Right renal cortex interstitium (tissue), 3 donors: ENCODE measurements at regions not wholly inside any gene's neighbourhood (a gene's known extent, or its start where the extent isn't known, plus 50 kb on each side); places are given as distances from the start of the nearest gene placed in this dataset.
A peak's percentile ranks its signal among the peaks of the same experiment; 100 is the strongest.
"Not testable (repeated sequence)": the region's sequence is repeated elsewhere in the genome, so short reads cannot be mapped to it uniquely, and the experiment has no call there.

ENCODE experiments used
- DNase-seq, 3 donors: peaks; one replicate each; pipeline ENCODE4 v3.0.0-alpha.2; 2013; ENCODE audit warnings: low read depth in 3 of 3, low spot score in 2 of 3

DNA sequence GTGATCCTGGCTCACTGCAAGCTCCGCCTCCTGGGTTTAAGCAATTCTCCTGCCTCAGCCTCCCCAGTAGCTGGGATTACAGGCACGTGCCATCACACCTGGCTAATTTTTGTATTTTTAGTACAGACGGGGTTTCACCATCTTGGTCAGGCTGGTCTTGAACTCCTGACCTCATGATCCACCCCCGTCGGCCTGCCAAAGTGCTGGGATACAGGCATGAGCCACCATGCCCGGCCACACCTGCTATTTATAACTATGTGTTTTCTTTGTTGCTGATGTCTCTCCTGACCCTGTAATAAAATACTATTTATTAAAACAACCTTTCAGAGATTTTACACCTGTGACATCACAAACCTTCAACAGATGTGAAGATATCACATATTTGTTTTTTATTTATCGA, 736.5 kb upstream of the PCDH15 start:
- DNase-seq, result not testable (repeated sequence)

DNA sequence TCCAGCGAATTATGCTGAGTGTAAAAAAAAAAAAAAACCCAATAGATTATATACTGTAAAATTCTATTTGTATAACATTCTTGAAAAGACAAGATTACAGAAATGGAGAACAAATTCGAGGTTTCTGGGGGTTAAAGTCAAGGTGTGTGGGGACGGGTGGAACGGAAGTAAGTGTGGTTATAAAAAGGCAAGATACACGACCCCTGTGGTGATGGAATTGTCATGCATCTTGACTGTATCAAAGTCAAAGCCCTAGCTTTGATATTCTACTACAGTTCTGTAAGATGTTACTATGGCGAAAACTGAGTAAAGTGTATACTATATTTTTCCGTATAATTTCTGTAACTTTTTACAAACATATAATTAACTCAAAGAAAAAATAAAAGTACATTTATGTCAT, 718.2 kb upstream of the PCDH15 start:
- DNase-seq, result no peak

DNA sequence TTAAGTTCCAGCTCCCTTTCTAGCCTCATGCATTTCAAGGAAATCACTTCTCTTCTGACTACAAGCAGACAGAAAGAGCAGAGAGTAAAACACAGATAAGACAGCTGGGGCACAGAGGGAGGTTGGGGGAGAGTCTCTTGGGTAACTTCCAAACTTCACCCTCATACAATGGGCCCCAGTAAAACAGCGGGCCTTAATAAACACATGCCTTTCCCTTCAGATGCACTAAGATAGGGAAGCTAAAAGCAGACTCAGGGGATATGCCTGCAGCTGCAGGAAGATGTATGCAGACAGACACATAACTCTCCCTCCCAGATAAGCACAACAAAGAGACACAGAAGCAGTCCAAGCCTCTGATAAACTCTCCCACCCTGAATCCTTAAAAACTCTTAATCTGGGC, 717.4 kb upstream of the PCDH15 start:
- DNase-seq, result not testable (repeated sequence)

DNA sequence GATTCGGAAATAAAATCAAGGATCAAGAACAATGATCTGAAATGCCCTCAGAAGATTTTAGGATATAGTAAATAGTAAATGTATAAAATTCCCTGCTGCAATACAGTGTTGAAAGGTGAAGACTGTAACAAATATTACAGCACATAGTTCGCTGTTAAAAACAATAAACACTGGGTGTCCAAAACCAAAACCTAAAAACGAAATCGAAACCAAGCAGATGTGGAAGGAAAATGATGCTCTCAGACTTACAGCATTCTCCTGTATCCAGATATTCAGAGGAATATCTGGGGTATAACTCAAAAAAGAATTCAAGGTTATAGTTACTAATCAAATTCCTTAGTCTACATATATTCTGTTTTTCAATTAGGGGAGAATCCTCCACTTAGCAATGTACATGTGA, 708.1 kb upstream of the PCDH15 start:
- no peak for DNase-seq

DNA sequence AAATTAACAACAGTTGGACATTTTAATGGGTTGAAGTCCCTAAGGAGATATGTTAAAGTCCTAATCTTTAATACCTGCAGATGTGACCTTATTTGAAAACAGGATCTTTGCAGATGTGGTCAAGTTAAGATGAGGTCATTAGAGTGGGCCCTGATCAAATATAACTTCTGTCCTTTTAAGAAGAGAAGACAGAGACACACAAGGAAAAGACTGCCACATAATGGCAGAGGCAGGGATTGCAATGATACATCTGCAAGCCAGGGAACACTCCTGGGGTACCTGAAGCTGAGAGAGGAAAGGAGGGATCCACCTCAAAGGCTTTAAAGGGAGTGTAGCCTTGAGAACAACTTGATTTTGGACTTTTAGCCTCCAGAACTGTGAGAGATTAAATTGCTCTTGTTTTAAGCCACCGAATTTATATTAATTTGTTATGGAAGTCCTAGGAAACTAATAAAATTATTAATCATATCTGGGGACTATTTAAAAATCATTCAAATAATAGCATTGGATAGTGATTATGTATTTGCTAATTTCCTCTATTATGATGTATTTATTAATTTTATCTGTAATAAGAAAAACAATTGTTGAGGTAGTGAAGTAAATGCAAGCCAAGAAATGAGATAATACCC, 700.0 kb upstream of the PCDH15 start:
- no peak for DNase-seq

DNA sequence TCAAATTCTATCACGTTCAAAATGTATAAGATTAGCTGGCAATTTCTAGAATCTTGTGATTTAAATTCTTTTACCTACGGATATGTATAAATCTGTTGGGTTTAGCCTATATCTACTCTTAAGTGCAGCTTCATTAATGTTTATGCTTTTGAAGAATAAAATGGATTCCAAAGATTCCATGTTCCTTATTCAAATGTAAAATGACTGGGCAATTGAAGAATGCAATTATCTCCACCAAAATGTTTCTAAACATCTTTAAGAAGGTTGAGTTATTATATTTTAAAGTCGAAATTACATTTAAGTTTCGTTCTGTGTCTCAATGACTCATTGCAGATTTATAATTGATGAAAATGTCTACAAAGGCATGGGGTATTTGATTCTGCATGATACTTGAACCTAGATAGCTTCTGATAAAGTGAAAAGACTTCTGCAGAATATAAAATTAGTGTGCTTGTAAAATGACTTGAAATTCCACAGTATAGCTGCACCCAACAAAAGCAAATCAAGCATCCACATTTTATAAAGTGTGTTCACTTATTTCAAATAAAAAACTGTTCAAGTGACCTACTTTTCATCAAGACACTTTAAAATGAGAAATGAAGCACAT, 697.0 kb upstream of the PCDH15 start:
- no peak for DNase-seq

DNA sequence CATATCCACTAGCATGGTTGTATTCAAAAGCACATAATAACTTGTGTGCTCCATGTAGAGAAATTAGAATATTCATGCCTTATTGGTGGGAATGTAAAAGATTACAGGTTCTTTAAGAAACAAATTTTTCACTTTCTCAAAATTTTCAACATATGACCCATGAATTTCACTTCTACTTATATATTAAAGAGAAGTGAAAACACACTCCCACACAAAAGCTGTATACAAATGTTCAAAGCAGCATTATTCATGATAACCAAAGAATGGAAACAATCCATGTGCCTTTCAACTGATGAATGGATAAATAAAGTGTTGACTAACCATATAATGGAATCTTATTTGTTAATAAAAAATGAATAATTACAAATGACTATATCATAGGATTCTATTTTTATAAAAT, 694.5 kb upstream of the PCDH15 start:
- DNase-seq, result no peak

DNA sequence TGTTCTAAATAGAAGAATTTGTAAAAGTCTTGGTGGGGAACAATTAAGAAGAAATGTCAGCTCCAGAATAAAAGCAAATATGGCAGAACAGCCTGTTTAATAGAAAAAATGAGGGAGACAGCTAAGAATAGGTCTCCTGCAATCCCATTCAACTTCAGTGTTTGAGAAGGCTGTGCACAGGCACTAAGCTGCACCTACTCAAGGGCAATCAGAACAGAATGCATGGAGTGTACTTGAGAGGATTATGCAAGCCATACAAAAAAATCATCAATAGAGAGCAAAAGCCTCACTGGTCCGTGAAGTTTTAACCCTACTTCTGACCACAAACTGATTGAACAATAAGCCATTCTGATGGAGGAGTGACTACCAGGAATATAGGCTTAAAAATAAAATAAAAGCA, 690.7 kb upstream of the PCDH15 start:
- no peak for DNase-seq

DNA sequence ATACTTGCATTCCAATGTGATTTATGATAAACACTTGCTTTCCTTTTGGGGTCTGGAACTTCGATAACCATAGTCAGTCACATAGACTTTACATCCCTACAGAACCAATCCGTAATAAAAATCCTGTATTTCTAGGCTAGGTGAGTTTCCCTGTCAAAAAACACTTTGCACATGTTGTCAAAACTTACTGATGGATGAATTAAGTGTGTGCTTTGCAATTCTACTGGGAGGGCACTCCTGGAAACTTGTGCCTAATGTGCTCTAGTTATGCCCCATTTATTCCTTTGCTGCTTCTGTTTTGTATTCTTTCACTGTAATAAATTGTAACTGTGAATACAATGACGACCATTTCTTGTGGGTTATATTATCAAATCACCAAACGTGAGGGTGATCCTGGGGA, 684.8 kb upstream of the PCDH15 start:
- no peak for DNase-seq

DNA sequence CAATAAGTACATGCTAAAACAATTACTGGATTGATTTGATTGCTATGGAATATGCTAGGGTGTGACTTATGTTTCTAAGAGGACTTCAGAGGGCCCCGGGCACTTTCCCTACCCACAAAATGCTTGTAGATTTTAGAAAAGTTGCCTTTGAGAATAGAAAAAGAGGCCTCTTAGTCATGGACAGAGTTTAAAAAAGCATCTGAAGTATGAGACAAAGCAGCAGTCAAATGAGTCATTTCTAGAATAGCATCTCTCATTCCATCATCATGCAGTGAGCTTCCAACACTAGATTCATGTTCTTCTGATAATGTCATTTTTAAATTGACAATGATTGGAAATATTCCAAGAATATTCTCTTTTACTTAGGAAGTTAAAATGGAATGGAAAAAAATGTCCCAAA, 675.1 kb upstream of the PCDH15 start:
- no peak for DNase-seq

DNA sequence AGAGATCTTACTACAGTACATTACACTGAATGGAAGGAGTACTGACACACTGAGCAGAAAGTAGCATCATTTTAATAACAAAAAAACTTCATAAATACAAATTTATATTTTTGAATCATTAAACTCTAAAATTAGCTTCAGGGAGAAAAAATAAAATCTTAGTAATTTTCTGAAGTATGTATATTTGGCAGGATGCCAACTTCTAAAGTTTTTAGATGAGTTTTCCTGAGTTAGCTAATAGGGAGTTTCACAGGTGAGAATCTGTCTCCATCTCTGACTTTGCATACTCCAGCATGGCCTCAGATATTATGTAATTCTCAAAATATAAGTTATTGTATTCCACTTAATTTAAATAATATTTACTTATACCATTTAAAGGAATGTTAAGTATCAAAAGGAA, 673.2 kb upstream of the PCDH15 start:
- no peak for DNase-seq

DNA sequence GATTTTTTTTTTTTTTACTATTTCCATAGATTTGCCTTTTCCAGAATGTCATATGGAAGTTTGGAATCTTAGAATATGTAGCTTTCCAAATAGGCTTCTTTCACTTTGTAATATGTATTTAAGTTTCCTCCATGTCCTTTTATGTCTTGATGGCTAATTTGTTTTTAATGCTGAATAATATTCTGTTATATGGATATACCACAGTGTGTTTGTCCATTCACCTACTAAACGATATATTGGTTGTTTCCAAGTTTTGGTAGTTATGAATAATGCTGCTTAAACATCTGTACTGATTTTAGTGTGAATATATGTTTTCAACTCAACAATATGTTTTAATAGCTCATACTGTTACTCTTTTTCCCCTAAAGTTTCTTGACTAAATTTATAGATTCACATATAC, 669.8 kb upstream of the PCDH15 start:
- DNase-seq, result no peak

DNA sequence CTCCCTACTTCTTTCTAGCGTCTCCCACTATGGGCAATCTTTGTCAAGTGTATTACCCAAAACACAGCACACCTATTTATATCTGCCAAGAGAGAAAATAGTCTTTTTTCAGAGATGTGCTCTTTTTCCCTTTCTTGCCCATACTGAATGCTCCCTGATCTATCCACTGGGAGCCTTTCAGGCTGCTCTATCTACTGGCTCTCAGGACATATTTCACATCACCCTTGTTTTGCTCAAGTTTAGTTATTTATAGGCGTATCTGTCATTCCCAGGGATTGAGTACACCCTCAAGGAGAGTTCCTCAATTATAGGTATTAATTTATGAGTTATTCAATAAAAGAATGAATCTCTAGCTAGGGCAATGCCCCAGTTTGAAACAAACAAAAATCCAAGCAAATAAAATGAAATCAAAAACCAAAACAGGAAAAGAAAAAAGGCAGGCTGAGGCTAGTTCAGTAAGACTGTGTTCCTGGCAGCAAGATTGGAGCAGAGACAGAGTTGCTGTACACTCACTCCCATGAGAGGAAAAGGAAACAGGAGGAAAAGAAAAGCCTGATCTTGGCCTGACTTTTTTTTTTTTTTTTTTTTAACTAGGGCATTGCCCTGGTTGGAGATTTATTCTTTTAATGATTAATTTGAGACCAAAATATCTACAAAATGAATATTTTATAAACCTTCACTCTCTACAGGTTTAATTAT, 665.9 kb upstream of the PCDH15 start:
- DNase-seq, result no peak

DNA sequence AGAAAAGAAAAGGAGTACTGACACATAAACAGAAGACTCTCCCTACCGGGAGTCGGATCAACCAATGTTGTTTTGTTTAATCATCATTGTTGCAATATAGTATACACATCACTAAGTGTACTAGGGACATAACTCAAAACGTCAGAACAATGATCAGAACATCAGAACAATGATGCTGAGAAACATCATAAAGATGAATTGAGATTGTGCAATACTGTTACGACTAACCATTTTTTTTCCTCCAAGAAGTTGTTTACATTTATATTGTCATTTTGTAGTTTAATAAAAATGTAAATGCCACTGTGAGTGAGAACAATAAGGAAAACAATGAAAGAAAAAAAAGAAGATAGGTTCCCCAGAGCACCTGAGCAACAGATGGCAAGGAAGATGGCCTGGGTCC, 663.1 kb upstream of the PCDH15 start:
- DNase-seq, result no peak

DNA sequence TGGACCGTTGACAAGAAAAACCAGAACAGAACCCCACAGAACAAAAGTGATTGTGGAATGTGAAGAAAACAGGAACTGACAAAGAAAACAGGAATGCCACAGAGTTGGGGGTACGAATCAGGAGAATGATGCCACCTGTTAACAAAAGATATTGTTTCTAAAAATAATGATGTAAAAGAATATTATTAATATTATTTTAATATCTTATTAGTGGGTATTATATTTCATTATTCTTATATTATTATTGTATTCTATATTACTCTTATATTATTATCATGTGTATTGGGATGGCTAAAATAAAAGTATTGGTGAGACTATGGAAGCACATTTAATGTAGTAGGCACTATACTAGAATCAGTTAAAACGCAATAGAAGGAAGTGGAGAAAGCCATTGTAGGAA, 659.0 kb upstream of the PCDH15 start:
- DNase-seq, result no peak

DNA sequence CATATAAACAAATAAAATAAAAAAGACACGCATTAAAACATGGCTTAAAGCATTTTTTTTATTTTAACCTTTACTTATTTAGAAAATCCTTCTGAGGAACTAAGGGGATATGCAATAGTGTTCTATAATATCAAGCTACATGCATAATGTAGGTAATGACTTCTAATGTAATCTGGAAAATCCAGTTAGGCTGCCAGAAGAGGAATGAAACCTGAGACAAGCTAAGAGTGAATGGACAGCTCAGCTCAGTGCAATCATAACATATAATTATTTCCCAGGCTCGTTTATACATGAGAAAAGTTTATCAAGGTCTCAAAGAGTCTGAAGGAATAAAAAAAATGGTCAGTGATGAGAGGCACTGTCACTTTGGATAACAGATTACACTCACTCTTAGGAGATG, 649.0 kb upstream of the PCDH15 start:
- DNase-seq, result peak in 1 of 3 donors; percentile 12

DNA sequence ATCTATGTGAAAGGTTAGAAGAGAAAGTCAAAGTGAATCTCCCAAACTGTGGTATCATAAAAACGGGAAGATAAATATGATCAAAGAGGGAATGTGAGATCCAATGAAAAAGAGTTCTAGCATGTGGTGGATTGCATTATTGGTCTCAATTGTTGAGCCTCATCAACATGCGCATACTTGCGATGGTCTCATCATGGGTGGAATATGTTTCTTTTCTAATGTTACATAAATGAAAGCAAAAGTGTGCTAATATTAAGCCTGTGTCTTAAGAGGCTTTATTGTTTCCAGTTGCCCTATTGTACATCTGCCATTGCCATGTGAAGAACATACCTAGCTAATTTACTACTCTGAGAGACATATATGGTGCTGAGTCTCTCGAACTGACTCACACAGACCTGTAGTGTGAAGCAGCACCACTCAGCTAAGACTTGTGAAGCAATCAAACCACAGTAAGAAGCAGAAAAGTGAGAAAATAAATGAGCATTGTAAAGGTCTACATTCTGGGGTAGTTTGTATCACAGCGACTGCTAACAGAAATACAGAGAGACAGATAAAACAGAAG, 645.5 kb upstream of the PCDH15 start:
- no peak for DNase-seq

DNA sequence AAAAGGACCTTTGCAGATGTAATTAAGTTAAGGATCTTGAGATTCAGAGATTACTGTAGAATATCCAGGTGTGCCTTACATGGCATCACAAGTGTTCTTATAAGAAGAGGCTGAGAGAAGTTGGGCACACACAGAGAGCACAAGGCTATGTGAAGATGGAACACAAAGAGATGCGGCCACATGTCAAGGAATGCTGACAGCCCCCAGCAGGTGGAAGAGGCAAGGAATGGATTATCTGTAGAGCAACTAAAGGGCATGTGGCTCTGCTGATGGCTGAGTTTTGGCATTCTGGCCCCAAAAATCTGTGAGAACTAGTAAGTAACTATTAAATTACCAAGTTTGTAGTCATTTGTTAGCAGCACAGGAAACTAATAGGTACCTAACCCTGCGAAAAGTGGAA, 640.7 kb upstream of the PCDH15 start:
- no peak for DNase-seq

DNA sequence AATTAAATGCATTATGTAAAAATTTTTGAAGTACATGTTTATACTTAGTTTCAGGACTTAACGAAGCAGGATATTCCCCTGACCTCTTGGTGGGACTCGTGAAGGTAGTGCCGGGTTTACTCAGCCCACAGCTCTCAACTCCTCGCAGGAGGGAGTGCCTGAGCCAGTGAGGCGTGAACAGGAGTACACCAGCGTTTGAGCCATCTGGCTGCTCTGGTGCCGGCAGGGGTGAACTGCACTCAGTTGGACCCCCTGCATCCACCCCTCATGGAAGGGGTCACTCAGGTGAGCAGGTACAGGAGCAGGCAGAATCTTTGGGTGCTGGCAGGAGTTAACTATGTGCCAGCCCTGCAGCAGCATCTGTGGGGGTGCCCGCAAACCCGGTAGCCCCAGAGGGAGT, 625.1 kb upstream of the PCDH15 start:
- DNase-seq, result no peak

DNA sequence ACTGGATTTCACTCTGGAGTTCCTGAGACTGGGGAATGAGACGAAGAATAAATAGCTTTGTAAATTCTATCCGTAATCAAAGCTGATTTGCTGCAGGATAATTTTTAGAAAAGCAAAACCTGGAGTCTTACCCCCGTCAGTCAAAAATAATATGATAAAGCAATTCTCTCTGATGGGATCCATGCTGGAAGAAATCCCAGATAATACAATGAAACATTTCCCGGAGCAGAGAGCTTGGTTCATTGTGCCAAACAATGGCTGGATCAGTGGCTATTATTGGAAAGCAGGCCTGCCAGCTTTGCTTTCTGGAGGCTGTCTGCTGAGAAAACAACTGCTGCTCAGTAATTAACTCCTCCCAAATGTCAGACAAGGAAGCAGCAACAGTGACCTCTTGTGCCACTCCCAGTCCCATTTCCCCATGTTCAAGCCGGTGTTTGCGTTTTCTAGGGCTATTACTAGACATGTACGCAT, 609.4 kb upstream of the PCDH15 start:
- peak in 1 of 3 donors; percentile 4 for DNase-seq

DNA sequence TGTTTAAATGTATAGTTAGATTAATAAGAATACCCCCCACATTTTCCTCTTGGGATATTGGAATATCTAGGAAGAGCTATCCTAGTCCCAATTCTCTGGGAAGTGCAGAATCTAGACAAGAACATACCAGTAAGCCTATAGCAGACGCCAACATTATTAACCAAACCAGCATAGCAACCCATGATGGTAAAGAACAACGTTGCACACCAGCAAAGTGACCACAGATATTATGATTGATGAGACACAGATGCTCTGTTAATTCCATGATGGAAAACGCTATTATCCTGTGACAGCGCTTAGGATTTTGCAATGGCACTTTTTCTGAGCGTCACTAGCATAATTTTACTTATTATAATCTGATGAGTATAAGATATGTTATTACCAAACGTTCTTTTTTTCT, 603.1 kb upstream of the PCDH15 start:
- no peak for DNase-seq
